Mammary epithelial cell (primary cell): ENCODE measurements at regions not wholly inside any gene's neighbourhood (a gene's known extent, or its start where the extent isn't known, plus 50 kb on each side); places are given as distances from the start of the nearest gene placed in this dataset.

Experiments used
- EZH2 ChIP-seq: IDR thresholded peaks from 2 replicates; pipeline ENCODE4 v1.6.1; 2012; ENCODE audit warnings: low read length, inconsistent platforms, borderline replicate concordance
- TF ChIP-seq, protein P1 (sequence below), 2 donors: IDR thresholded peaks in 1 of 2; conservative IDR thresholded peaks in 1 of 2; 2 replicates each; pipeline ENCODE4 v1.5.1; 2011 to 2012; ENCODE audit warnings: inconsistent platforms in 2 of 2, low read length in 2 of 2, mild to moderate bottlenecking in 2 of 2, control low read depth in 1 of 2, low read depth in 1 of 2; ENCODE audit not compliant: insufficient read depth in 1 of 2; ENCODE audit errors: extremely low read depth in 1 of 2

DNA sequence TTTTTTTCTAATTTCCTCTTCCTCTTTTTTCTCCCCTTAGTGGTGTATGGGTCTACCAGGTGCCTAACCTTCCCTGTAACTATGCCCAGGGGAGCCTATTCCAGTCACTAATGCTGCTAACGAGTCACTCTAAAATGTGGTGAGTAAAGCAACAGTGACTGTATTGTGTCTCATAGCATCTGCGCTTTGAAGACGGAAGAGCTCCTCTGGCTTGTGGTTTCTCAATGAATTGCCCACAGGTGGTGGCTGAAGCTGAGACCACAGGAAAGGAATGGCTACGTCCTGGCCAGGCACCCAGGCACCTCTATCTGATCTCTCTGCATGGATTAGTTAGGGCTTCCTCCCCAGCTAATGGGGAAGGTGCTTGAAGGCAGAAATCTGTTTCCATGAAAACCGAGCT lies 763.5 kb upstream of the FRG1 start:
- TF ChIP-seq, protein P1, sequence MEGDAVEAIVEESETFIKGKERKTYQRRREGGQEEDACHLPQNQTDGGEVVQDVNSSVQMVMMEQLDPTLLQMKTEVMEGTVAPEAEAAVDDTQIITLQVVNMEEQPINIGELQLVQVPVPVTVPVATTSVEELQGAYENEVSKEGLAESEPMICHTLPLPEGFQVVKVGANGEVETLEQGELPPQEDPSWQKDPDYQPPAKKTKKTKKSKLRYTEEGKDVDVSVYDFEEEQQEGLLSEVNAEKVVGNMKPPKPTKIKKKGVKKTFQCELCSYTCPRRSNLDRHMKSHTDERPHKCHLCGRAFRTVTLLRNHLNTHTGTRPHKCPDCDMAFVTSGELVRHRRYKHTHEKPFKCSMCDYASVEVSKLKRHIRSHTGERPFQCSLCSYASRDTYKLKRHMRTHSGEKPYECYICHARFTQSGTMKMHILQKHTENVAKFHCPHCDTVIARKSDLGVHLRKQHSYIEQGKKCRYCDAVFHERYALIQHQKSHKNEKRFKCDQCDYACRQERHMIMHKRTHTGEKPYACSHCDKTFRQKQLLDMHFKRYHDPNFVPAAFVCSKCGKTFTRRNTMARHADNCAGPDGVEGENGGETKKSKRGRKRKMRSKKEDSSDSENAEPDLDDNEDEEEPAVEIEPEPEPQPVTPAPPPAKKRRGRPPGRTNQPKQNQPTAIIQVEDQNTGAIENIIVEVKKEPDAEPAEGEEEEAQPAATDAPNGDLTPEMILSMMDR (conservative IDR thresholded peaks at IDR 0.05 in 1 of 2, IDR thresholded peaks at IDR 0.05 in 1 of 2; ENCODE audit: extremely low read depth in 1 of 2, insufficient read depth in 1 of 2, low read depth in 1 of 2, low read length in 2 of 2), result no peak
- no peak for TF ChIP-seq EZH2
